ENCODE measurements at regions not wholly inside any gene's neighbourhood (a gene's known extent, or its start where the extent isn't known, plus 50 kb on each side); places are given as distances from the start of the nearest gene placed in this dataset.

DNA sequence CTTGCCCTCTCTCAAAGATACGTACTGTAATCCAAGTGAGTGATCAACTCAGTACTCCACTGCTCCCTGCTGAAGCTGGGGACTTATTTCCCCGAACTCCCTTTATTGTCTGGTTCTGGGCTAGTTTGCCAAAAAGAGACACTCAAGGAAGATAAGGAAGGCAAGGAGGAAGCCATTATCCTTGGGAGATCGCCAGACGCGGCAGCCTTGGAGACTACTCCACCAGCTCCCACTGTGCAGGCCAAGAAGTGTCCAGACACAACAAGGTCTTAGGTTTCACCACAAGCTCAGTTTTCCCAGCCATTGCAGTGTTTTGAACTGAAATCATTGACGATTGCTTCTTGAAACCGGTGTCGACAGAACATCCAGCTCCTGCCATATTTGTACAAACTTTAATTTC, 439.6 kb upstream of the UBE2E3 start:
- Histone ChIP-seq H3K4me2 (ENCODE audit: low read length) (no peak overlapping the region), H2AFZ (ENCODE audit: low read depth, low read length) (no peak overlapping the region), H3K9me2 (ENCODE audit: insufficient read depth, low read length) (no peaks in the 10 kb centered on the region), H3K36me3 (ENCODE audit: insufficient read depth, low read length) (no peaks in the 10 kb centered on the region), H3K4me3 (ENCODE audit: low read length) (no peak overlapping the region), H3K9me3 (ENCODE audit: low read length) (no peaks in the 10 kb centered on the region), H3K27ac (ENCODE audit: low read length) (no peak overlapping the region), H3K27me3 (ENCODE audit: insufficient read depth, low read depth, low read length) (no peaks in the 10 kb centered on the region), H3K79me2 (replicated peaks; ENCODE audit: insufficient read depth, low read length) (no peaks in the 10 kb centered on the region), H3K9ac (ENCODE audit: low read length) (no peak overlapping the region), H4K20me1 (ENCODE audit: insufficient read depth) (no peaks in the 10 kb centered on the region), H3F3A (ENCODE audit: insufficient read depth, low read length, poor library complexity, severe bottlenecking) (no peaks in the 10 kb centered on the region)
- TF ChIP-seq CTCF (IDR thresholded peaks at IDR 0.05; ENCODE audit: poor library complexity, severe bottlenecking), result no peak
- TF ChIP-seq EP300 (conservative IDR thresholded peaks at IDR 0.05; ENCODE audit: poor library complexity, severe bottlenecking), result no peak
- no peak for TF ChIP-seq TAF1 (IDR thresholded peaks at IDR 0.05; ENCODE audit: low read depth)
- TF ChIP-seq MXI1 (conservative IDR thresholded peaks at IDR 0.05; ENCODE audit: poor library complexity, severe bottlenecking), result no peak
- no peak for TF ChIP-seq REST (IDR thresholded peaks at IDR 0.05; ENCODE audit: borderline replicate concordance)
- TF ChIP-seq SMC3 (conservative IDR thresholded peaks at IDR 0.05; ENCODE audit: poor library complexity), result no peak

DNA sequence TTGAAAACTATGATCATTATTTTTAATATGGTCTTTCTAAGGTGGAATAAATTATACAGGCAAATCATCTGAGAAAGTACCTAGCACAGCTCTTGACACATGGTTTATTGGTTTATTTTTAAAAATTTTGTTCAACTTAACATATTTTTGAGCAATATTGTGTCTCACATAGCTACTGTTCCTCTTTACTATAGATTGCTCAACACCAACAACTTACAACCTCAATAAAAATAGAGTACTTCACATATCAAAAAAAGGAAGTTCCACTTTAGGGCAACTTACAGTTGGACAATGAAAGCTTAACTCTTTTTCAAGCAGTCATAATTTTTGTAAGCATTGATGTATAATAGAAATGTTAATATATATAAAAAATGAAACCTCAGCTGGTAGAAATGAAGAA, 440.9 kb upstream of the UBE2E3 start:
- no peaks in the 10 kb centered on the region for H3K36me3 ChIP-seq (ENCODE audit: insufficient read depth, low read length)
- no peak overlapping the region for H3K27ac ChIP-seq (ENCODE audit: low read length)
- no peak overlapping the region for H2AFZ ChIP-seq (ENCODE audit: low read depth, low read length)
- no peaks in the 10 kb centered on the region for H4K20me1 ChIP-seq (ENCODE audit: insufficient read depth)
- H3K79me2 ChIP-seq (replicated peaks; ENCODE audit: insufficient read depth, low read length), result no peaks in the 10 kb centered on the region
- H3K27me3 ChIP-seq (ENCODE audit: insufficient read depth, low read depth, low read length), result no peaks in the 10 kb centered on the region
- H3F3A ChIP-seq (ENCODE audit: insufficient read depth, low read length, poor library complexity, severe bottlenecking), result no peaks in the 10 kb centered on the region
- H3K4me3 ChIP-seq (ENCODE audit: low read length), result no peak overlapping the region
- TF ChIP-seq POLR2AphosphoS5 (IDR thresholded peaks at IDR 0.05), result no peak
- no peak for TF ChIP-seq MXI1 (conservative IDR thresholded peaks at IDR 0.05; ENCODE audit: poor library complexity, severe bottlenecking)
- TF ChIP-seq CTCF (IDR thresholded peaks at IDR 0.05; ENCODE audit: poor library complexity, severe bottlenecking), result no peak
- no peak for TF ChIP-seq SMC3 (conservative IDR thresholded peaks at IDR 0.05; ENCODE audit: poor library complexity)
- TF ChIP-seq TAF1 (IDR thresholded peaks at IDR 0.05; ENCODE audit: low read depth), result no peak
- TF ChIP-seq EP300 (conservative IDR thresholded peaks at IDR 0.05; ENCODE audit: poor library complexity, severe bottlenecking), result no peak
- no peak for TF ChIP-seq REST (IDR thresholded peaks at IDR 0.05; ENCODE audit: borderline replicate concordance)
- TF ChIP-seq RAD21 (conservative IDR thresholded peaks at IDR 0.05), result no peak
- no peaks in the 10 kb centered on the region for H3K9me3 ChIP-seq (ENCODE audit: low read length)
- H3K9ac ChIP-seq (ENCODE audit: low read length), result no peak overlapping the region
- no peaks in the 10 kb centered on the region for H3K9me2 ChIP-seq (ENCODE audit: insufficient read depth, low read length)
- H3K4me2 ChIP-seq (ENCODE audit: low read length), result no peak overlapping the region

Data from neural cell (in vitro differentiated cells).